H1 (cell line): ENCODE measurements at regions not wholly inside any gene's neighbourhood (a gene's known extent, or its start where the extent isn't known, plus 50 kb on each side); places are given as distances from the start of the nearest gene placed in this dataset.

Source experiments
- CTCF ChIA-PET: fragments of 300-600 bp; sonication (Branson Sonifier 250); formaldehyde crosslinking; loops from one replicate; lab custom pipeline; 2021; ENCODE audit not compliant: partially characterized antibody; lab: Charles Lee
- POLR2A ChIA-PET: fragments of 300-600 bp; sonication (Branson Sonifier 250); formaldehyde crosslinking; loops from one replicate; lab custom pipeline; 2021; ENCODE audit warnings: inconsistent platforms; ENCODE audit not compliant: partially characterized antibody; lab: Charles Lee
- DNase-seq, 2 experiments: peaks; one replicate each; pipeline versions ENCODE4 v3.0.0 to v3.0.0-alpha.2; 2010 to 2022; ENCODE audit warnings: low spot score in 2 of 2, low read depth in 1 of 2, mixed read lengths in 1 of 2
- FAIRE-seq: peaks from 2 replicates; lab custom pipeline; 2011; peaks lifted over from hg19 to GRCh38; lab: Jason Lieb, UNC
- H2AFZ ChIP-seq: 2 replicates; pipeline ENCODE4 v1.8.1; 2012; ENCODE audit warnings: low read length, inconsistent platforms
- H2AK5ac ChIP-seq: 2 replicates; pipeline ENCODE4 v1.6.1; 2013; ENCODE audit warnings: low read depth, low read length
- H2BK120ac ChIP-seq: replicated peaks from 2 replicates; pipeline ENCODE3; 2013; ENCODE audit warnings: low read depth, low read length, inconsistent platforms
- H2BK12ac ChIP-seq: 2 replicates; pipeline ENCODE4 v1.6.1; 2013; ENCODE audit warnings: low read depth, low read length
- H2BK15ac ChIP-seq: 2 replicates; pipeline ENCODE4 v1.6.1; 2013; ENCODE audit warnings: low read length
- H2BK20ac ChIP-seq: 2 replicates; pipeline ENCODE4 v1.6.1; 2013; ENCODE audit warnings: low read length
- H2BK5ac ChIP-seq: 2 replicates; pipeline ENCODE4 v1.6.1; 2013; ENCODE audit warnings: low read depth, low read length
- H3K14ac ChIP-seq: 2 replicates; pipeline ENCODE4 v1.6.1; 2013; ENCODE audit warnings: inconsistent platforms; ENCODE audit not compliant: insufficient read length
- H3K18ac ChIP-seq: 2 replicates; pipeline ENCODE4 v1.6.1; 2013; ENCODE audit warnings: low read length; ENCODE audit errors: extremely low read depth
- H3K23ac ChIP-seq: 2 replicates; pipeline ENCODE4 v1.6.1; 2013; ENCODE audit warnings: inconsistent platforms; ENCODE audit not compliant: insufficient read length
- H3K23me2 ChIP-seq: 2 replicates; pipeline ENCODE4 v1.6.1; 2013; ENCODE audit warnings: low read depth, low read length
- H3K27ac ChIP-seq: 2 replicates; pipeline ENCODE4 v1.6.1; 2011; ENCODE audit warnings: low read depth, low read length, inconsistent platforms
- H3K27me3 ChIP-seq, 4 experiments: replicated peaks in 1 of 4; 1 replicate in 1 of 4; 2 replicates in 3 of 4; pipeline versions ENCODE4 v1.6.1 to v1.8.1; 2011 to 2013; ENCODE audit warnings: low read length in 3 of 4, mild to moderate bottlenecking in 3 of 4, inconsistent platforms in 2 of 4, mixed read lengths in 2 of 4, moderate library complexity in 1 of 4; ENCODE audit not compliant: control insufficient read depth in 3 of 4, insufficient read depth in 3 of 4; ENCODE audit errors: extremely low read depth in 1 of 4
- H3K36me3 ChIP-seq, 4 experiments: 2 replicates each; pipeline versions ENCODE4 v1.6.1 to v1.8.1; 2011 to 2013; ENCODE audit warnings: mild to moderate bottlenecking in 4 of 4, low read length in 3 of 4, moderate library complexity in 2 of 4, control low read depth in 1 of 4, inconsistent platforms in 1 of 4; ENCODE audit not compliant: insufficient read depth in 4 of 4, control insufficient read depth in 2 of 4
- H3K4ac ChIP-seq: replicated peaks from 2 replicates; pipeline ENCODE3; 2013; ENCODE audit warnings: low read length, low read depth, mixed read lengths, inconsistent platforms; ENCODE audit not compliant: insufficient read length
- H3K4me1 ChIP-seq, 4 experiments: replicated peaks in 1 of 4; 1 replicate in 1 of 4; 2 replicates in 3 of 4; pipeline versions ENCODE4 v1.6.1 to v1.8.1; 2011 to 2013; ENCODE audit warnings: low read length in 3 of 4, inconsistent platforms in 2 of 4, mixed read lengths in 1 of 4; ENCODE audit not compliant: insufficient read depth in 4 of 4, control insufficient read depth in 3 of 4
- H3K4me2 ChIP-seq, 2 experiments: 2 replicates each; pipeline versions ENCODE4 v1.6.1 to v1.8.1; 2011 to 2013; ENCODE audit warnings: low read depth in 2 of 2, low read length in 2 of 2, control low read depth in 1 of 2, inconsistent platforms in 1 of 2, mild to moderate bottlenecking in 1 of 2; ENCODE audit not compliant: insufficient read depth in 1 of 2
- H3K4me3 ChIP-seq, 4 experiments: fragments of 200-600, 300-600 bp in 1 of 4; sonication (generic), shearing (Covaris generic), sonication (Bioruptor Twin) in 1 of 4; 2 replicates each; pipeline versions ENCODE4 v1.5.1 to v1.8.1; 2011 to 2016; ENCODE audit warnings: low read length in 4 of 4, low read depth in 3 of 4, control low read depth in 2 of 4, inconsistent platforms in 2 of 4, mild to moderate bottlenecking in 2 of 4, mixed read lengths in 1 of 4, moderate library complexity in 1 of 4; ENCODE audit not compliant: insufficient read depth in 2 of 4; ENCODE audit errors: extremely low read depth in 1 of 4
- H3K56ac ChIP-seq: replicated peaks from 2 replicates; pipeline ENCODE3; 2013; ENCODE audit warnings: low read depth, mild to moderate bottlenecking, mixed read lengths, low read length, inconsistent platforms; ENCODE audit not compliant: insufficient read length
- H3K79me1 ChIP-seq: 2 replicates; pipeline ENCODE4 v1.6.1; 2013; ENCODE audit warnings: low read depth, low read length, control low read depth
- H3K79me2 ChIP-seq, 2 experiments: 2 replicates each; pipeline versions ENCODE4 v1.6.1 to v1.8.1; 2012 to 2013; ENCODE audit warnings: low read length in 2 of 2, mild to moderate bottlenecking in 2 of 2, inconsistent platforms in 1 of 2; ENCODE audit not compliant: insufficient read depth in 2 of 2, control insufficient read depth in 1 of 2
- H3K9ac ChIP-seq, 4 experiments: replicated peaks in 1 of 4; 1 replicate in 1 of 4; 2 replicates in 3 of 4; pipeline versions ENCODE4 v1.6.1 to v1.8.1; 2011 to 2013; ENCODE audit warnings: low read depth in 3 of 4, low read length in 3 of 4, control low read depth in 2 of 4, mild to moderate bottlenecking in 2 of 4, moderate library complexity in 2 of 4, inconsistent platforms in 1 of 4; ENCODE audit errors: extremely low read depth in 1 of 4
- H3K9me3 ChIP-seq, 2 experiments: 2 replicates each; pipeline versions ENCODE4 v1.6.1 to v1.8.1; 2012 to 2013; ENCODE audit warnings: mild to moderate bottlenecking in 2 of 2, moderate library complexity in 2 of 2, control low read depth in 1 of 2, inconsistent platforms in 1 of 2, low read depth in 1 of 2, low read length in 1 of 2, mixed read lengths in 1 of 2; ENCODE audit not compliant: insufficient read depth in 2 of 2
- H4K20me1 ChIP-seq, 2 experiments: replicated peaks in 1 of 2; 2 replicates each; pipeline versions ENCODE3 to v1.8.1; 2011 to 2013; ENCODE audit warnings: inconsistent platforms in 2 of 2, low read length in 2 of 2, mild to moderate bottlenecking in 1 of 2; ENCODE audit not compliant: insufficient read depth in 2 of 2, control insufficient read depth in 1 of 2
- H4K5ac ChIP-seq: 2 replicates; pipeline ENCODE4 v1.6.1; 2013; ENCODE audit warnings: low read length, low read depth, mixed read lengths, inconsistent platforms; ENCODE audit not compliant: insufficient read length
- H4K8ac ChIP-seq: 2 replicates; pipeline ENCODE4 v1.8.0; 2013; ENCODE audit warnings: mild to moderate bottlenecking, moderate library complexity, low read length, inconsistent platforms; ENCODE audit not compliant: insufficient read depth; ENCODE audit errors: extremely low read depth
- H4K91ac ChIP-seq: replicated peaks from 2 replicates; pipeline ENCODE3; 2013; ENCODE audit warnings: low read length, mixed read lengths, inconsistent platforms; ENCODE audit not compliant: insufficient read length
- BCL11A ChIP-seq, 2 experiments: IDR thresholded peaks; one replicate each; pipeline ENCODE4 v1.6.1; 2011; ENCODE audit warnings: low read depth in 2 of 2, low read length in 2 of 2, mild to moderate bottlenecking in 2 of 2
- CTBP2 ChIP-seq: IDR thresholded peaks from 2 replicates; pipeline ENCODE4 v1.7.0; 2011; ENCODE audit warnings: borderline replicate concordance, mild to moderate bottlenecking, moderate library complexity, mixed read lengths, low read length; ENCODE audit not compliant: insufficient read depth, insufficient read length
- HDAC2 ChIP-seq, 2 experiments: fragments of 300-600 bp in 1 of 2; sonication (generic) in 1 of 2; IDR thresholded peaks; 2 replicates each; pipeline ENCODE4 v1.6.1; 2011 to 2012; ENCODE audit warnings: low read depth in 2 of 2, low read length in 2 of 2, mild to moderate bottlenecking in 2 of 2, moderate library complexity in 2 of 2, borderline replicate concordance in 1 of 2, inconsistent platforms in 1 of 2
- SAP30 ChIP-seq: fragments of 300-600 bp; sonication (generic); IDR thresholded peaks from 2 replicates; pipeline ENCODE4 v1.7.1; 2012; ENCODE audit warnings: low read length, moderate library complexity, mild to moderate bottlenecking, inconsistent platforms; ENCODE audit not compliant: insufficient read depth, insufficient replicate concordance
- SIN3A ChIP-seq, 2 experiments: IDR thresholded peaks in 1 of 2; conservative IDR thresholded peaks in 1 of 2; 2 replicates each; pipeline ENCODE4 v1.6.1; 2011 to 2012; ENCODE audit warnings: low read length in 2 of 2, improper control_type of control experiment in 1 of 2, low read depth in 1 of 2, mild to moderate bottlenecking in 1 of 2
- SP2 ChIP-seq: IDR thresholded peaks from 2 replicates; pipeline ENCODE4 v1.6.1; 2012; ENCODE audit warnings: mild to moderate bottlenecking, low read length, inconsistent platforms
- TAF1 ChIP-seq: IDR thresholded peaks from 2 replicates; pipeline ENCODE4 v1.6.1; 2011; ENCODE audit warnings: mild to moderate bottlenecking, low read depth, low read length
- ZNF274 ChIP-seq: IDR thresholded peaks from 2 replicates; pipeline ENCODE4 v1.7.0; 2012; ENCODE audit warnings: low read length, borderline replicate concordance; ENCODE audit errors: extremely low read depth
- WGBS, 2 experiments: shearing (Covaris generic) in 1 of 2; methylation state at CpG; one replicate each; pipeline versions ENCODE4 v1.1.6 to v1.1.7; 2013 to 2015; ENCODE audit warnings: low lambda C conversion rate in 2 of 2, mixed read lengths in 2 of 2, inconsistent platforms in 1 of 2, low coverage in 1 of 2, missing lambda C conversion rate in 1 of 2; ENCODE audit not compliant: insufficient replicate concordance in 2 of 2, insufficient coverage in 1 of 2, insufficient read length in 1 of 2; ENCODE audit errors: extremely low coverage in 1 of 2, missing lambda C conversion rate in 1 of 2; 5-methylcytosine and 5-hydroxymethylcytosine counted together
- TF ChIP-seq, protein P1 (sequence below): IDR thresholded peaks from 2 replicates; pipeline ENCODE4 v1.6.1; 2012; ENCODE audit warnings: low read length, inconsistent platforms

DNA sequence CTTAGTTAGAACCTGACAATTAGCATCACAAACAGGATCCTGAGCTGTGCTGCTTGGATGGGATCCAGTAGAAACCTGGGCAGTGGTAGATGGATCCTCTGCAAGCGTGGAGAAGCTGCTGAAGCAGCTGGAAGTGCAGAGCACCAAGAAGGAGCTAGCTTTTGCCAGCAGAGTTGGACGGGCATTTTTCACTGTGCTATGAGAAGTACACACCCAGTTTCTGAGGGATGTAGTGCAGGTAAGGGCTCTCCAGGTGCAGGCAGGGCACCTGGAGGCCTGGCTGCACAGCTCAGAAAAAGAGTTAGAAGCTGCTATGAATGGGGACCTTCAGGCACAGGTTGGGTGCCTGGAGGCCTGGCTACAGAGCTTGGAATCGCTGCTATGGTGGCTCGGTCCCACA, 623.9 kb upstream of the NUDT12 start:
- ChIA-PET POLR2A (no interaction called here), CTCF (interaction anchor here (2.1 kb wide), 1 partner anchor 378 kb away, joined by 7 read pairs; no protein-coding TSS in a partner anchor)
- Histone ChIP-seq H3K36me3 (no peaks in the 10 kb centered on the region), H3K9ac (no peak overlapping the region), H2AFZ (no peak overlapping the region), H4K5ac (no peak overlapping the region), H3K23me2 (no peaks in the 10 kb centered on the region), H4K91ac (no peak overlapping the region), H3K79me2 (no peaks in the 10 kb centered on the region), H3K9me3 (peaks cover 31 to 33% of the 10 kb centered on the region in 2 experiments), H3K27me3 (no peaks in the 10 kb centered on the region), H3K18ac (no peak overlapping the region), H2BK20ac (no peak overlapping the region), H4K8ac (no peak overlapping the region), H3K4ac (no peak overlapping the region), H2BK120ac (no peak overlapping the region), H4K20me1 (no peaks in the 10 kb centered on the region), H3K27ac (no peak overlapping the region), H3K56ac (no peak overlapping the region), H2BK5ac (no peak overlapping the region), H3K23ac (no peak overlapping the region), H3K79me1 (no peaks in the 10 kb centered on the region), H3K4me2 (no peak overlapping the region), H3K4me1 (no peaks in the 10 kb centered on the region), H3K4me3 (no peak overlapping the region), H2BK15ac (no peak overlapping the region), H2AK5ac (no peak overlapping the region), H2BK12ac (no peak overlapping the region), H3K14ac (no peak overlapping the region)
- no peak for FAIRE-seq
- no peak for DNase-seq
- 89% methylated on average over 4 of the region's 4 CpGs; no CpG with 5 or more reads in 1 of the 2 experiments for WGBS, 2 experiments
- TF ChIP-seq ZNF274 (no peak), CTBP2 (no peak), SAP30 (no peak), HDAC2 (IDR thresholded peaks at IDR 0.05; ENCODE audit: borderline replicate concordance in 1 of 2, low read depth in 2 of 2, low read length in 2 of 2) (no peak), TAF1 (no peak), BCL11A (IDR thresholded peaks at IDR 0.05; ENCODE audit: low read depth in 2 of 2, low read length in 2 of 2) (no peak), SIN3A (conservative IDR thresholded peaks at IDR 0.05 in 1 of 2, IDR thresholded peaks at IDR 0.05 in 1 of 2; ENCODE audit: low read depth in 1 of 2, low read length in 2 of 2) (no peak), SP2 (no peak)
- TF ChIP-seq, protein P1, sequence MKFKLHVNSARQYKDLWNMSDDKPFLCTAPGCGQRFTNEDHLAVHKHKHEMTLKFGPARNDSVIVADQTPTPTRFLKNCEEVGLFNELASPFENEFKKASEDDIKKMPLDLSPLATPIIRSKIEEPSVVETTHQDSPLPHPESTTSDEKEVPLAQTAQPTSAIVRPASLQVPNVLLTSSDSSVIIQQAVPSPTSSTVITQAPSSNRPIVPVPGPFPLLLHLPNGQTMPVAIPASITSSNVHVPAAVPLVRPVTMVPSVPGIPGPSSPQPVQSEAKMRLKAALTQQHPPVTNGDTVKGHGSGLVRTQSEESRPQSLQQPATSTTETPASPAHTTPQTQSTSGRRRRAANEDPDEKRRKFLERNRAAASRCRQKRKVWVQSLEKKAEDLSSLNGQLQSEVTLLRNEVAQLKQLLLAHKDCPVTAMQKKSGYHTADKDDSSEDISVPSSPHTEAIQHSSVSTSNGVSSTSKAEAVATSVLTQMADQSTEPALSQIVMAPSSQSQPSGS, result no peak
